ENCODE measurements at regions not wholly inside any gene's neighbourhood (a gene's known extent, or its start where the extent isn't known, plus 50 kb on each side); places are given as distances from the start of the nearest gene placed in this dataset.
"Not testable (repeated sequence)": the region's sequence is repeated elsewhere in the genome, so short reads cannot be mapped to it uniquely, and the experiment has no call there.

DNA sequence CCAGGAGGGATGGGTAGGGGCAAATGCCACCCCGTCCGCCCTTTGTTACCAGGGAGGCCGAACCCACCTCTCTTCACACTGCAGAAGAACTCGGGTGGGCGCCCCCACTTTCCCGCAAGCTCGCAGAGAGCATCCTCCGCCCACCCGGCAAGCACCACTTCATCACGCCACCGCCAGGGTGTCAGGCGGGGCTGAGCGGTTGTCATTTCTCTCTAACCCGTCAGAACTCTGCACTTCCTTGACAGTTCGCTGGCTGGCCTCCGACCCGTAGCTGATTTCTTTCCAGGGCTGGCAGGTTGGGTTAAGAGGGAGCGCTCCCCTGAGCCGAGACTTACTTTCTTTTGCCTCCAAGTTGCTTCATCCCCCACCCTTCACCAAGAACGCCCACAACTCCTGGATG is 130.7 kb downstream of the CRLF3 start (continued):
- TF ChIP-seq, protein P1, sequence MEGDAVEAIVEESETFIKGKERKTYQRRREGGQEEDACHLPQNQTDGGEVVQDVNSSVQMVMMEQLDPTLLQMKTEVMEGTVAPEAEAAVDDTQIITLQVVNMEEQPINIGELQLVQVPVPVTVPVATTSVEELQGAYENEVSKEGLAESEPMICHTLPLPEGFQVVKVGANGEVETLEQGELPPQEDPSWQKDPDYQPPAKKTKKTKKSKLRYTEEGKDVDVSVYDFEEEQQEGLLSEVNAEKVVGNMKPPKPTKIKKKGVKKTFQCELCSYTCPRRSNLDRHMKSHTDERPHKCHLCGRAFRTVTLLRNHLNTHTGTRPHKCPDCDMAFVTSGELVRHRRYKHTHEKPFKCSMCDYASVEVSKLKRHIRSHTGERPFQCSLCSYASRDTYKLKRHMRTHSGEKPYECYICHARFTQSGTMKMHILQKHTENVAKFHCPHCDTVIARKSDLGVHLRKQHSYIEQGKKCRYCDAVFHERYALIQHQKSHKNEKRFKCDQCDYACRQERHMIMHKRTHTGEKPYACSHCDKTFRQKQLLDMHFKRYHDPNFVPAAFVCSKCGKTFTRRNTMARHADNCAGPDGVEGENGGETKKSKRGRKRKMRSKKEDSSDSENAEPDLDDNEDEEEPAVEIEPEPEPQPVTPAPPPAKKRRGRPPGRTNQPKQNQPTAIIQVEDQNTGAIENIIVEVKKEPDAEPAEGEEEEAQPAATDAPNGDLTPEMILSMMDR (IDR thresholded peaks at IDR 0.05 in 2 of 3, conservative IDR thresholded peaks at IDR 0.05 in 1 of 3; ENCODE audit: insufficient read depth in 2 of 3, low read depth in 1 of 3, low read length in 3 of 3) = peak; percentile 35 to 51 (median 41); a peak in 4 of 6 replicates
- TF ChIP-seq, protein P2, sequence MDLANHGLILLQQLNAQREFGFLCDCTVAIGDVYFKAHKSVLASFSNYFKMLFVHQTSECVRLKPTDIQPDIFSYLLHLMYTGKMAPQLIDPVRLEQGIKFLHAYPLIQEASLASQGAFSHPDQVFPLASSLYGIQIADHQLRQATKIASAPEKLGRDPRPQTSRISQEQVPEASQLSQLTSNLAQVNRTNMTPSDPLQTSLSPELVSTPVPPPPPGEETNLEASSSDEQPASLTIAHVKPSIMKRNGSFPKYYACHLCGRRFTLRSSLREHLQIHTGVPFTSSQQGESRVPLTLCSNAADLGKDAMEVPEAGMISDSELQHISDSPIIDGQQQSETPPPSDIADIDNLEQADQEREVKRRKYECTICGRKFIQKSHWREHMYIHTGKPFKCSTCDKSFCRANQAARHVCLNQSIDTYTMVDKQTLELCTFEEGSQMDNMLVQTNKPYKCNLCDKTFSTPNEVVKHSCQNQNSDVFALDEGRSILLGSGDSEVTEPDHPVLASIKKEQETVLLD (IDR thresholded peaks at IDR 0.05) = peak; percentile 56; the same call in 1 of the 2 replicates
- TF ChIP-seq, protein P3, sequence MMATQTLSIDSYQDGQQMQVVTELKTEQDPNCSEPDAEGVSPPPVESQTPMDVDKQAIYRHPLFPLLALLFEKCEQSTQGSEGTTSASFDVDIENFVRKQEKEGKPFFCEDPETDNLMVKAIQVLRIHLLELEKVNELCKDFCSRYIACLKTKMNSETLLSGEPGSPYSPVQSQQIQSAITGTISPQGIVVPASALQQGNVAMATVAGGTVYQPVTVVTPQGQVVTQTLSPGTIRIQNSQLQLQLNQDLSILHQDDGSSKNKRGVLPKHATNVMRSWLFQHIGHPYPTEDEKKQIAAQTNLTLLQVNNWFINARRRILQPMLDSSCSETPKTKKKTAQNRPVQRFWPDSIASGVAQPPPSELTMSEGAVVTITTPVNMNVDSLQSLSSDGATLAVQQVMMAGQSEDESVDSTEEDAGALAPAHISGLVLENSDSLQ (IDR thresholded peaks at IDR 0.05) = peak; percentile 69
- TF ChIP-seq CTBP1 (IDR thresholded peaks at IDR 0.05; ENCODE audit: borderline replicate concordance) (peak; percentile 28; the same call in 1 of the 2 replicates), GATAD2A (IDR thresholded peaks at IDR 0.05) (0 out of 2 replicates have a peak, but pooled peaks have one; percentile 26)

DNA sequence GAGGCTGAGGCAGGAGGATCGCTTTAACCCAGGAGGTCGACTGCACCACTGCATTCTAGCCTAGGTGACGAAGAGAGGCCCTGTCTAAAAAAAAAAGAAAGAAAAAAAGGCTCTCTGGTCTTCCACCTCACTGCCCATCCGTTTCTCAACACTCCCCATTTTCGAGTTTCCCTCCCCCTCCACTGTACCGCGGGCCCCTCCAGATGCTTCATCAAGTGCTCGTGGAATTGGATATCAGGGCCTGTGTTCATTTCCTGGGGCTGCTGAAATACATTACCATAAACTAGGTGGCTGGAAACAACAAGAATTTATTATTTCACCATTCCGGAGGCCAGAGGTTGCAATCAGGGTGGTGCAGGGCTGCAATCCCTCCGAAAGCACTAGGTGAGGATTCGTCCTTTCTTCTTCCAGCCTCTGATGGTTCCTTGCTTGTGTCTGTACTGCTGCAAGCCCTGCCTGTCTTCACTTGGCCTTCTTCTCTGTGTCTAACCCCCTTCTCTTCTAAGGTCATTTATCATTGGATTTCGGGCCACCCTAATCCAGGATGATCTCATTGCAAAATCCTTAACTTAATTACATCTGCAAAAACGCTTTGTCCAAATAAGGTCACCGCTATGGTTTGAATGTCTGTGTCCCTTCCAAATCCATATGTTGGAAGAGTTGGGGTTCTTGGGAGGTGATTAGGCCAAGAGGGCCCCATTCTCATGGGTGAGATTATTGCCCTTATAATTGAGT is 135.1 kb downstream of the CRLF3 start:
- H3K9me3 ChIP-seq (replicated peaks; ENCODE audit: control insufficient read depth, insufficient read depth, low read depth, low read length); DNase-seq (ENCODE audit: extremely low read depth in 1 of 4, low spot score in 3 of 4); H3K27ac ChIP-seq (ENCODE audit: extremely low read depth, low read depth, low read length); H3K4me1 ChIP-seq (replicated peaks in 1 of 2; ENCODE audit: control insufficient read depth in 2 of 2, insufficient read depth in 2 of 2, low read length in 2 of 2); BruUV-seq (replicated peaks); in situ Hi-C loops (cut with MboI); H2AFZ ChIP-seq (ENCODE audit: low read depth, low read length); H3K36me3 ChIP-seq (ENCODE audit: control insufficient read depth, insufficient read depth, low read length); H3K79me2 ChIP-seq (ENCODE audit: control insufficient read depth, insufficient read depth, low read length); CTCF ChIA-PET (ENCODE audit: low intra/inter-chr PET ratio); intact Hi-C loops (cut with micrococcal nuclease); H3K9ac ChIP-seq (ENCODE audit: insufficient read depth in 1 of 2, low read depth in 2 of 2, low read length in 2 of 2); H3K27me3 ChIP-seq (ENCODE audit: control insufficient read depth in 2 of 2, insufficient read depth in 2 of 2, low read length in 2 of 2); H3K4me2 ChIP-seq (ENCODE audit: insufficient read depth, low read length); H4K20me1 ChIP-seq (replicated peaks; ENCODE audit: control insufficient read depth, insufficient read depth, low read length); H3K4me3 ChIP-seq; ATAC-seq; H3K9me1 ChIP-seq (ENCODE audit: control insufficient read depth, insufficient read depth, low read length): not testable (repeated sequence)
- POLR2A ChIA-PET = interaction anchor here (0.6 kb wide), 1 partner anchor 224 kb away, joined by 3 read pairs; no protein-coding TSS in a partner anchor
- 45% methylated on average over 8 of the region's 14 CpGs for WGBS (ENCODE audit: insufficient coverage, low coverage, missing lambda C conversion rate)
- peak; percentile 51 for FAIRE-seq

DNA sequence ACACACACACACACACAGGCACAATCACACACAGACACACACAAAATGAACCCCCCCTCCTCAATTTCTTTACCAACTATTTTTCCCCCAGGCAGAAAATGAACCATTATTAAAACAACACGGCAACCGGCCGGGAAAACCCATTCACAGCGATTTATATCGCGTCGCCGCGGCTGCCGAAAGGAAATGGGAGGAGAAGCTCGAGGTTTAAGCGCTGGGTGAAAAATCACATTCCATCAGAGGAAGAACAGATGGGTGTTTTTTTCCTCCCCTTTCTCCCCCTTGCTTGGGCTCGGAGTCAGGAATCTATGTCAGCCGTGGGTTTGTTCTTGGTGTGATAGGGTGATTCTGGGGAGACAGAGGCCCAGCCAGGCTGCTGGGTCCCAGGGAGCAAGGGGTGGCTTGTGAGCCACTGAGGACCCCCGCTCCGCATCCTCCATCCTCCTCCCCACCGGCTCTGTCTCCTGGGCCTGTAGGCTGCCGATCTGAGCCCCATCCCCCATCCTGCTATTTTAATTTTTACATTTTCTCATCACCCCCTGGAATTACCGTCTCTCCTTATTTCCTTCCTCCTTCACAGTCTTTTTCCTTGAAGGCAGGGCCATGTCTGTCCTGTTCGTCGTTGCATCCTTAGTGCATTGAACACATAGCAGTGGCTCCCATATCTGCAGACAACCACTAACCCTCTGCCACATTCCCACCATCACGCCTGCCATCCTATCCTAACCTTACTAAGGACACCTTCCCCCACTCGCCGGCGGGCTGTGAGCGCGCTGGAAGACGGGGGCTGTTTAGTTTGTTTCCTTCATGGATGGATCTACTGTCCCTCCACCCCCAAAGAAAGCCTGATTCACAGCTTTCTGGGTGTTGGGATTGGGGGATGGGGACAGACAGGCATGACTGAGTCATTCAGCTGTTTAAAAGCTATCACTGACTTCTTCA is 137.7 kb downstream of the CRLF3 start:
- H3K27me3 ChIP-seq (ENCODE audit: control insufficient read depth in 2 of 2, insufficient read depth in 2 of 2, low read length in 2 of 2); H3K4me2 ChIP-seq (ENCODE audit: insufficient read depth, low read length); H3K4me3 ChIP-seq; H3K27ac ChIP-seq (ENCODE audit: extremely low read depth, low read depth, low read length); H3K36me3 ChIP-seq (ENCODE audit: control insufficient read depth, insufficient read depth, low read length); H3K9me1 ChIP-seq (ENCODE audit: control insufficient read depth, insufficient read depth, low read length); DNase-seq (ENCODE audit: extremely low read depth in 1 of 4, low spot score in 3 of 4); H3K9me3 ChIP-seq (replicated peaks; ENCODE audit: control insufficient read depth, insufficient read depth, low read depth, low read length); BruUV-seq (replicated peaks); intact Hi-C loops (cut with micrococcal nuclease); in situ Hi-C loops (cut with MboI); POLR2A ChIA-PET; CTCF ChIA-PET (ENCODE audit: low intra/inter-chr PET ratio); H2AFZ ChIP-seq (ENCODE audit: low read depth, low read length); H3K9ac ChIP-seq (ENCODE audit: insufficient read depth in 1 of 2, low read depth in 2 of 2, low read length in 2 of 2); H4K20me1 ChIP-seq (replicated peaks; ENCODE audit: control insufficient read depth, insufficient read depth, low read length); H3K4me1 ChIP-seq (replicated peaks in 1 of 2; ENCODE audit: control insufficient read depth in 2 of 2, insufficient read depth in 2 of 2, low read length in 2 of 2); H3K79me2 ChIP-seq (ENCODE audit: control insufficient read depth, insufficient read depth, low read length): not testable (repeated sequence)
- peak; percentile 92 for FAIRE-seq
- WGBS (ENCODE audit: insufficient coverage, low coverage, missing lambda C conversion rate) = 63% methylated on average over 23 of the region's 28 CpGs
- ATAC-seq = peak; percentile 58
